NCI-H524 treated with DMSO at 0.1 percent for 48 hours (cell line): ENCODE measurements at regions not wholly inside any gene's neighbourhood (a gene's known extent, or its start where the extent isn't known, plus 50 kb on each side); places are given as distances from the start of the nearest gene placed in this dataset.

ENCODE experiments used
- DNase-seq: peaks from one replicate; lab custom pipeline; 2025; lab: John Stamatoyannopoulos, UW

DNA sequence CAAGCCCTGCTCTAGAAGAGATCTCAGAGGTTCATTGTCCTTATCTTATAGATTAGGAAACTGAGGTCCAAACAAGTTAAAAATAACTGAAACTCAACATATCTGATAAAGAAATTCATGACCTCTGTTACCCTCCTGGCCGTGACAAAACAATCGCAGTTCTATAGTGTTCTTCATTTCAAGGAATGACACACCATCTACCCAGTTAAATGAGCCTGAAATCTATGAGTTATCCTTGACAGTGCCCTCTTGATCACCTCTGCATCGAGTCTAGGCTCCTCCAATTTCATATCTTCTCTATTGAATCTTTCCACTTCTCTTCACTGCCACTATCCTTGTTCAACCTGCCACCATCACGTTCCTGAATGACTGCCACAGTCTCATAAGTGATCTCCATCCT, 325.3 kb upstream of the TEX13C start:
- no peak for DNase-seq

GRCh38 chrX:125003746-125004446, 315.8 kb upstream of the TEX13C start:
- DNase-seq = no peak

DNA sequence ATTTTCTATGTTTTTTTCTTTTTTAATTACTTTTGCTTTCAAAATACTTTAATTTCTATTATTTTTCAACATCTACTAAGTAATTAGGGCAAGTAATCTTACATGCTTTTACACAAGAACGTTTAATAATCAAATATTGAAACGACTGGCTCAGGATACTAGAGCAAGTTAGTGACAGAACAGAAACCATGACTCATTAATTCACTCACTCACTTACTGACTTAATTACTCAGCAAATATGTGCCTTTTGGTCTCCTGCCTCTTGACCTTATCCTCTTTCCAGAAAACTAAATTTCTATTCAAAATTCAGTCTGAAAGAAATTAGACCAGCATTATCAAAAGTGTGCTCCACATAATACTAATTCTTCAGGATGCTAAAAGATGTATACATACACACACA, 314.9 kb upstream of the TEX13C start:
- no peak for DNase-seq

- no peak for DNase-seq
These were observed 313.8 kb upstream of the TEX13C start for GRCh38 chrX:125005863-125006262.

DNA sequence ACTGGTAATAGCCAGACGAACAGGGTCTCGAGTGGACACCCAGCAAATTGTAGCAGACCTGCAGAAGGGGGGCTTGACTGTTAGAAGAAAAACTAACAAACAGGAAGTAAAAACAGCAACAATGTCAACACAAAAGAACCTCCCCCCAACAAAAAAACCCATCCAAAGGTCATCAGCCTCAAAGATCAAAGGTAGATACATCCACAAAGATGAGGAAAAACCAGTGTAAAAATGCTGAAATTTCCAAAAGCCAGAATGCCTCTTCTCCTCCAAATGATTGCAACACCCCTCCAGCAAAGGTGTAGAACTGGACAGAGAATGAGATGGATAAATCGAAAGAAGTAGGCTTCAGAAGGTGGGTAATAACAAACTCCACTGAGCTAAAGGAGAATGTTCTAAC, 313.0 kb upstream of the TEX13C start:
- no peak for DNase-seq

DNA sequence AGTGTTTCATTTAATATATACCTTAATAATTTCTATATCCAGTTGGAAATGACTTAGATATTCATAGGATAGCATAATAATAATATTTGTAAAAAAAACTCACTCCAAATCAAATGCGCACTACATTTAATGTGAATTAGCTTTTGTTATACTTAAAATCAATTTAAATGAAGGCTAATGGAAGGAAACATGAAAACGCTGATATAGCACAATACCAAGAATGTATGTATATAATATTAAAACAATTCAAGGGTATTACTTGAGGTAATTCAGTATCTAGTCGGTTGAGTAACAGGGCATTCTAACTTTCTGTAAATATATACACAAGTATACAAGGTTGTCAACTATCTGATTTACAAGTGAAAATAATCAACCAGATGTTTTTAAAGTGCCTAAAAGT, 307.1 kb upstream of the TEX13C start:
- DNase-seq = no peak

- DNase-seq = no peak
These were observed 290.5 kb upstream of the TEX13C start for GRCh38 chrX:125029131-125029530.
